ENCODE measurements at regions not wholly inside any gene's neighbourhood (a gene's known extent, or its start where the extent isn't known, plus 50 kb on each side); places are given as distances from the start of the nearest gene placed in this dataset.

- no peak for TF ChIP-seq POLR2A (IDR thresholded peaks at IDR 0.05)
- TF ChIP-seq, protein P1, sequence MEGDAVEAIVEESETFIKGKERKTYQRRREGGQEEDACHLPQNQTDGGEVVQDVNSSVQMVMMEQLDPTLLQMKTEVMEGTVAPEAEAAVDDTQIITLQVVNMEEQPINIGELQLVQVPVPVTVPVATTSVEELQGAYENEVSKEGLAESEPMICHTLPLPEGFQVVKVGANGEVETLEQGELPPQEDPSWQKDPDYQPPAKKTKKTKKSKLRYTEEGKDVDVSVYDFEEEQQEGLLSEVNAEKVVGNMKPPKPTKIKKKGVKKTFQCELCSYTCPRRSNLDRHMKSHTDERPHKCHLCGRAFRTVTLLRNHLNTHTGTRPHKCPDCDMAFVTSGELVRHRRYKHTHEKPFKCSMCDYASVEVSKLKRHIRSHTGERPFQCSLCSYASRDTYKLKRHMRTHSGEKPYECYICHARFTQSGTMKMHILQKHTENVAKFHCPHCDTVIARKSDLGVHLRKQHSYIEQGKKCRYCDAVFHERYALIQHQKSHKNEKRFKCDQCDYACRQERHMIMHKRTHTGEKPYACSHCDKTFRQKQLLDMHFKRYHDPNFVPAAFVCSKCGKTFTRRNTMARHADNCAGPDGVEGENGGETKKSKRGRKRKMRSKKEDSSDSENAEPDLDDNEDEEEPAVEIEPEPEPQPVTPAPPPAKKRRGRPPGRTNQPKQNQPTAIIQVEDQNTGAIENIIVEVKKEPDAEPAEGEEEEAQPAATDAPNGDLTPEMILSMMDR (IDR thresholded peaks at IDR 0.05) = no peak
Measured at GRCh38 chr5:54655761-54656160, 138.2 kb downstream of the SNX18 start.

Measured in lower leg skin (tissue), 3 donors.